Pancreas (tissue), 10 donors: ENCODE measurements at regions not wholly inside any gene's neighbourhood (a gene's known extent, or its start where the extent isn't known, plus 50 kb on each side); places are given as distances from the start of the nearest gene placed in this dataset.

ENCODE experiments used
- ATAC-seq, 4 donors: fragments of 200-7000 bp; cut with Tn5 transposase; one replicate each; pipeline versions ENCODE4 v1.8.0 to v1.9.1; 2020; ENCODE audit warnings: mild to moderate bottlenecking in 4 of 4, moderate library complexity in 4 of 4
- DNase-seq, 6 donors: peaks; one replicate each; pipeline ENCODE4 v3.0.0-alpha.2; 2020
- FAIRE-seq: peaks from 2 replicates; lab custom pipeline; 2012; peaks lifted over from hg19 to GRCh38; lab: Jason Lieb, UNC
- H3K27ac ChIP-seq, 4 donors: fragments of 200-600 bp; sonication (generic); 1 replicate in 3 of 4; 2 replicates in 1 of 4; pipeline versions ENCODE4 v1.5.0 to v1.8.0; 2020
- H3K27me3 ChIP-seq, 4 donors: fragments of 200-600 bp; one replicate each; pipeline ENCODE4 v1.8.0; 2021
- H3K36me3 ChIP-seq, 3 donors: fragments of 200-600 bp; sonication (generic) in 1 of 3; one replicate each; pipeline versions ENCODE4 v1.5.0 to v1.8.0; 2020 to 2021
- H3K4me1 ChIP-seq, 3 donors: fragments of 200-600 bp; one replicate each; pipeline ENCODE4 v1.8.0; 2021
- H3K4me3 ChIP-seq, 4 donors: fragments of 200-600 bp; sonication (generic) in 2 of 4; one replicate each; pipeline versions ENCODE4 v1.5.0 to v1.8.0; 2020 to 2021
- H3K9me3 ChIP-seq, 4 donors: fragments of 200-600 bp; one replicate each; pipeline ENCODE4 v1.8.0; 2021
- CTCF ChIP-seq, 4 donors: fragments of 200-600 bp; sonication (generic) in 3 of 4; IDR thresholded peaks; one replicate each; pipeline versions ENCODE4 v1.5.0 to v1.8.0; 2021; ENCODE audit warnings: antibody characterized with exemption in 4 of 4
- WGBS, 2 donors: extraction: QIAGEN DNeasy Blood & Tissue Kit; methylation state at CpG; one replicate each; pipeline ENCODE4 v1.1.7; 2013; 5-methylcytosine and 5-hydroxymethylcytosine counted together
- intact Hi-C, 3 donors: fragments of 100-400 bp; cut with DNase I; formaldehyde crosslinking; loops; one replicate each; pipeline versions ENCODE4 v1.11.1 to v1.14.2; 2022
- donor health status: healthy with polysubstance abuse.
- donor health status: DM: no; HTN: no; CAD: no; lungs with moderate emphysema.
- donor health status: DM: no; HTN: no; CAD: no.
- donor health status: control.
- donor health status: control.
- donor health status: Bipolar disorder and iron deficiency.
- donor health status: DM: yes; HTN: yes; CAD: no.
- donor health status: DM: no; HTN: no; CAD: no.
- donor health status: DM: no; HTN: no; CAD: no.
- donor health status: DM: yes; HTN: yes; CAD: no.

GRCh38 chr10:131641231-131641630 is 259.6 kb upstream of the PPP2R2D start:
- 26 to 33% methylated on average over 4 of the region's 4 CpGs for WGBS, 2 donors
- FAIRE-seq (no peak), ATAC-seq (peak in 3 of 4 donors; percentile 87 to 90 (median 89)), DNase-seq (peak in 2 of 6 donors; percentile 10 to 31)
- Histone ChIP-seq H3K4me3 (no peak overlapping the region), H3K4me1 (no peaks in the 10 kb centered on the region), H3K36me3 (no peaks in the 10 kb centered on the region), H3K27ac (peak overlapping the region in 1 of 4 donors; percentile 28), H3K27me3 (no peaks in the 10 kb centered on the region), H3K9me3 (no peaks in the 10 kb centered on the region)
- TF ChIP-seq CTCF (IDR thresholded peaks at IDR 0.05), result no peak
- intact Hi-C loops, result no loop called here

GRCh38 chr10:131641898-131642297 is 258.9 kb upstream of the PPP2R2D start:
- Histone ChIP-seq H3K4me3 (no peak overlapping the region), H3K4me1 (no peaks in the 10 kb centered on the region), H3K36me3 (no peaks in the 10 kb centered on the region), H3K27ac (peak overlapping the region in 1 of 4 donors; percentile 28), H3K9me3 (no peaks in the 10 kb centered on the region), H3K27me3 (no peaks in the 10 kb centered on the region)
- 74 to 87% methylated on average over 4 of the region's 4 CpGs for WGBS, 2 donors
- DNase-seq (no peak), ATAC-seq (no peak), FAIRE-seq (no peak)
- intact Hi-C loops, result no loop called here
- TF ChIP-seq CTCF (IDR thresholded peaks at IDR 0.05), result no peak

GRCh38 chr10:131642966-131643365 is 257.8 kb upstream of the PPP2R2D start:
- no peak overlapping the region for H3K4me3 ChIP-seq
- 76 to 85% methylated on average over 4 of the region's 4 CpGs for WGBS, 2 donors

GRCh38 chr10:131644289-131644688 is 256.5 kb upstream of the PPP2R2D start:
- peak in 2 of 4 donors; percentile 18 to 22 for ATAC-seq
- DNase-seq, result no peak
- FAIRE-seq, result no peak
- intact Hi-C loops, result no loop called here
- Histone ChIP-seq H3K4me3 (no peak overlapping the region), H3K4me1 (no peaks in the 10 kb centered on the region), H3K27ac (no peak overlapping the region), H3K9me3 (no peaks in the 10 kb centered on the region), H3K36me3 (no peaks in the 10 kb centered on the region), H3K27me3 (no peaks in the 10 kb centered on the region)
- 68 to 81% methylated on average over 14 of the region's 14 CpGs for WGBS, 2 donors
- no peak for TF ChIP-seq CTCF (IDR thresholded peaks at IDR 0.05)

More at GRCh38 chr10:131642966-131643365, 257.8 kb upstream of the PPP2R2D start:
- TF ChIP-seq CTCF (IDR thresholded peaks at IDR 0.05), result no peak
- H3K36me3 ChIP-seq, result no peaks in the 10 kb centered on the region
- no peaks in the 10 kb centered on the region for H3K4me1 ChIP-seq
- H3K9me3 ChIP-seq, result no peaks in the 10 kb centered on the region
- DNase-seq (no peak), ATAC-seq (no peak), FAIRE-seq (no peak)
- intact Hi-C loops, result no loop called here
- no peak overlapping the region for H3K27ac ChIP-seq
- H3K27me3 ChIP-seq, result no peaks in the 10 kb centered on the region

GRCh38 chr10:131644864-131645658 is 255.7 kb upstream of the PPP2R2D start:
- TF ChIP-seq CTCF (IDR thresholded peaks at IDR 0.05), result no peak
- 67 to 79% methylated on average over 12 of the region's 12 CpGs for WGBS, 2 donors

More at GRCh38 chr10:131644864-131645658, 255.7 kb upstream of the PPP2R2D start:
- no peaks in the 10 kb centered on the region for H3K36me3 ChIP-seq
- intact Hi-C loops, result no loop called here
- no peaks in the 10 kb centered on the region for H3K4me1 ChIP-seq
- no peak overlapping the region for H3K4me3 ChIP-seq
- FAIRE-seq, result no peak
- ATAC-seq, result no peak
- DNase-seq, result no peak
- H3K27me3 ChIP-seq, result no peaks in the 10 kb centered on the region
- no peaks in the 10 kb centered on the region for H3K9me3 ChIP-seq
- H3K27ac ChIP-seq, result no peak overlapping the region
